NCI-H345 (cell line): ENCODE measurements at regions not wholly inside any gene's neighbourhood (a gene's known extent, or its start where the extent isn't known, plus 50 kb on each side); places are given as distances from the start of the nearest gene placed in this dataset.

Experiments
- DNase-seq: peaks from one replicate; lab custom pipeline; 2025; lab: John Stamatoyannopoulos, UW

DNA sequence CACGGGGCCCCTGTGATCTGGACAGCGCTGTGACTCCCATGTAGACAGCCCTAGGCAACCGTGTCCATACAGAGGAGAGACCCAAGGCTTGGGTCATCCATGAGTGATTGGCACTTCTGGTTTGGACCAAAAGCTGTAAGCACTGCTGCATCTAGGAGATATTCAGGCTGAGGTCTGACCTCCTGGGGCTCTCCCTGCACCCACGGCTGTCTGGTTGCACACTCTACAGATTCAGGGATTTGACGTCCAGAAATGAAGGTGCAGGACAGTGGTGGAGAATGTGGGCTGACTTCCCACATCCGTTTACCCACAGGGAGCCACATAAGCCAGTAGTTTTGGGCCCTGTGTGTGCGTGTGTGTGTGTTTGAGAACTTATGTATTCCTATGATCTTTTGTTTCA, 76.2 kb upstream of the ARHGEF7 start:
- no peak for DNase-seq

DNA sequence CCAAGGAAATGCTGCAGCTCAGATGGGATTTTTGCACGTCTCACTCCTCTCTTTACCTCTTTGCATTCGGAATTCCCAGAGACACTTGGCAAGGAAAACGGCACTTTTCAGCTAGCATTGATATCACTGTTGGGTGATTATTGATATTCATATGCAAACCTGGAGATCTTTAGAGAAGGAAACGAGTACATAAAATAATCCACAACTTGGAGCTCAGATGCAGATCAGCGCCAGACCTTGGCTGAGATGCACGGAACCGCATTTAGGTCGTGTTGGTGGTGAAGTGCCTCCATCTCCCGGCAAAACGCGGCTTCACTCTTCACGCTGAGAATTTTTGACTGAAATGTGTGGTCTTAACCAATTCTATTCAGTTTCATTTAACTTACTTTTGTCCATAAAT, 77.2 kb upstream of the ARHGEF7 start:
- no peak for DNase-seq

DNA sequence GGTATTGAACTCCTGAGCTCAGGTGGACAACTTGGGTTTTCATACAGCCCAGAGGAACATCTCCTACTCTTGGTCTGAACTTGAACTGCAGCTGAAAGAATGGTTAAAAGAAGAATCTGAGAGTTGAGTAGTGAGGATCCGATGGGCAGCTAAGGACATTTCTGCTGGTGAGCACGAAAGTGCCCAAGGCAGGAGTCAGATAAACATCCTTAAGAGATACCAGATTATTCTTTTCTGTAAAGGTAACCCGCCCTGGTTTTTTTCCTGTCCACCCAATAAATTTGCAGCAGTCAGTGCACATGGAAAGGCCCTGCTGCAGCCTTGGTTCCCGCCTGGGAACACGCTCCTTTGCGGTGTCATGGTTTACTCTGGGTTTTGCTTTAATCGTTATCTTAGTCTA, 78.4 kb upstream of the ARHGEF7 start:
- DNase-seq: no peak

DNA sequence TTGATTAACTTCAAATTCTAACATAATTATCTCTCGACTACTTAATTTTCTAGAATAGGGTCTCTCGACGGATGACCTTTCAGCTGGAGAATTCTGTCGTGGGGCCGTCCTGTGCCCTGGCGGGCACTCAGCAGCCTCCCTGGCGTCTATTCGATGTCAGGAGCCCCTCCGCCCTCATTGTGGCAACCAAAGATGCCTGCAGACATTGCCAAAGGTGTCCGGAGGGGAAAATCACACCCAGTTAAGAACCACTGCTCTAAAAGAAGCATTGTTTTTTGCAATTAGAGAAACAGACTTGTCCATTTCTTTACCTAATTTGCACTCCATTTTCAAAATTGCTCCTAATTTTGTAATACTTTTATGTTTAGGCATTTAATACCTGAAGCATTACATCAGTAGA, 79.2 kb upstream of the ARHGEF7 start:
- no peak for DNase-seq

DNA sequence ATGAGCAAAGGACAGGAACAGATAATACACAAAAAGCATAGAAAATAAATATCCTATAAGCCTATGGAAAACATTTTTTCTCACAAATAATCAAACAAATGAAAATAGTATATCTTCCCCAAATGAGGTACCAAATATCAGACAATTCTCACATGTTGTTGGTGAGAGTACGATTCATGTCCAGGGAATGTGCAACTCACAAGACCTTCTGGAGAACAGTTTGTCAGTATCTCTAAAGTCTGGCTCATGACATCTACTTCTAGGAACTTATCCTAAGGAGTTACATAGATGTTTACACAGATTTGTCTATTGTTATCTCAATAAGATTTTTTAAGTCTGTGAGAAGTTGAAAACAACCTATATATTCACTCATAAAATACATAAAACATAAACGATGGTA, 80.3 kb upstream of the ARHGEF7 start:
- no peak for DNase-seq

DNA sequence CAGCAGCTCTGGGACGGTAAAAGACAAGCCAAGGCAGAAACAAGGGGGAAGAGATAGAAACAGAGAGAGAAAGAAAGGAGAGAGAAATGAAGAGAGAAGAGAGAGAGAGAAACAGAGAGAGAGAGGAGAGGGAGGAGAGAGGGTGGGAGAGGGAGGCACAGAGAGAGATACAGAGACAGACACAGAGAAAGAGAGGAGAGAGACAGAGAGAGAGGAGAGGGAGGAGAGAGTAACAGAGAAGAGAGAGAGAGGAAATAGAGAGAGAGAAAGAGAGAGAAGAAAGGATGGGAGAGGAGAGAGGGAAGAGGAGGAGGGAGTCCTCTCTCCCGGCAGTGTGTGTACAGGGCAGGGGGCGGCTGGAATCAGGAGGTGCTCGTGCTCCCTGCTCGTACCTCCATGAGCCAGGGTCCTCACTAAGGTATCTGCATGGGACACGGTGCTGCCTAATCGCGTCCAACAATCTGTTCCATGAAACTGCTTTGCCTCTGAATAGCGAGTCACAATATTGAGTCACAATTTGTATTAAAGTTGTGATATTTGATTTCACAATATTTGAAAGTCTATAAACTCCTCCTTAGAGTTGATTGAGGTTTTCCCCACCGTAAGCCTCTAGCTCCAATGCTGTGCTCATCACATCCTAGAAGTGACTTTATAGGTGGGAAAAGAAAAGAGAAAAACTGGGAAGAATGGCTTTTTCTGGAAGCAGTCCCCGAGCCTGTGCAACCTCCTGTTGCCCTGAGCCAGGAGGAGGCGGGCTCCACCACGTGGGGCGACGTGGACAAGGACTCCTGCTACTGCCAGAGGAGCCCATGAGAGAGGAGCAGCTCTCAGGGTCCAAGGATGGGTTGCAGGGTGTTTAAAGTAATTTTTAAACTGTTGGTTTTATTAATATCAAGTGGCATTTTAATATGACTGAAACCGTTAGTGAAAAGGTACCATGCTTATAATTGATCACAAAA, 81.7 kb upstream of the ARHGEF7 start:
- no peak for DNase-seq

DNA sequence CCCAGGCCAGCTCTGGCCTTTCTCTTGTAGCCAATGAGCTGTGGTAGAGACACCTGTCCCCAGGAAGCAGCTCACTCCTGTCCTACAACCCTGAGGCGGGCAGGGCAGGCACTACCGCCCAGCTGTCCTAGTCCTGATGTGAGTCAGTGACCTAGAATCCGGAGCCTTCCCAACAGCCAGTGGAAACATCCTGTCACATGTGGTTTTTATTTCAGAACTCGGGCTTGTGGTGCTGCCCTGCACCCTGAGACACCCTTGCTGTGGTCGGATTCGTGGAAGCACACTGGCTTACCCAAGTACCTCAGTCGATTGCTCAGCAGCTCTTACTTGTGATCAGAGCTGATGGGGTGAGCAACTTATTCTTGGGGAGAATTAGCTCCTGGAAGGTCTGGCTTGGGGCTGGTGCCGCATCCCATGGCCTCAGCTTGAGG, 83.6 kb upstream of the ARHGEF7 start:
- DNase-seq: no peak

DNA sequence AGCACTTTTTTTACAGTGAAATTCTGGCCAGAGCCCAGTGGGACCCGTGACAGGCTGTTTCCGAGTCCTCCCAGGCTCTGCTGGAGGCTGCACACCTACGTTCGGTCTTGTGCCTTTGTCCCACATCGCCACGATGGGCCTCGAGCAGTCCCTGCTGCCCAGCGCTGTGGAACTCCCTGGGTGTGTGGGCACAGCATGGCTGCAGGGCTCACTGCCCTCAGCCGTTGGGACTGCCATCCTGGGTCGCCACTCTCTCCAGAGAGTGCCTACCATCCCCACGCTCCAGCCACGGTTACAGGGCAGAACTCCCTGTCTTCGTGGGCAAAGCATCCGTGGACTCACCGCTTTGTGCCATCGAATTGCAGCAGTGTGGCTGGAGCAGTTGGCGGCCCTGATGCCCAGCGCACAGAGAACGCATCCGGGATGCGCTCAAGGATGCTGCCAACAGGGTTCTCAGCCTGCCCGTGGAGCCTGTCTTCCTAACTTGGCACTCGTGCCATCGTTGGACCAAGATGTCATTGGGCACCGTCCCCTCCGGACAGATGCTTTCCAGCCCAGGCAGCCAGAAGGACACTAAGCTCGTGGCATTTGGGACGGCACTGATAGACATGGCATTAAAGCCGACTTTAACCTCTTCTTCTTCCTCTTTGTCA, 85.0 kb upstream of the ARHGEF7 start:
- no peak for DNase-seq

DNA sequence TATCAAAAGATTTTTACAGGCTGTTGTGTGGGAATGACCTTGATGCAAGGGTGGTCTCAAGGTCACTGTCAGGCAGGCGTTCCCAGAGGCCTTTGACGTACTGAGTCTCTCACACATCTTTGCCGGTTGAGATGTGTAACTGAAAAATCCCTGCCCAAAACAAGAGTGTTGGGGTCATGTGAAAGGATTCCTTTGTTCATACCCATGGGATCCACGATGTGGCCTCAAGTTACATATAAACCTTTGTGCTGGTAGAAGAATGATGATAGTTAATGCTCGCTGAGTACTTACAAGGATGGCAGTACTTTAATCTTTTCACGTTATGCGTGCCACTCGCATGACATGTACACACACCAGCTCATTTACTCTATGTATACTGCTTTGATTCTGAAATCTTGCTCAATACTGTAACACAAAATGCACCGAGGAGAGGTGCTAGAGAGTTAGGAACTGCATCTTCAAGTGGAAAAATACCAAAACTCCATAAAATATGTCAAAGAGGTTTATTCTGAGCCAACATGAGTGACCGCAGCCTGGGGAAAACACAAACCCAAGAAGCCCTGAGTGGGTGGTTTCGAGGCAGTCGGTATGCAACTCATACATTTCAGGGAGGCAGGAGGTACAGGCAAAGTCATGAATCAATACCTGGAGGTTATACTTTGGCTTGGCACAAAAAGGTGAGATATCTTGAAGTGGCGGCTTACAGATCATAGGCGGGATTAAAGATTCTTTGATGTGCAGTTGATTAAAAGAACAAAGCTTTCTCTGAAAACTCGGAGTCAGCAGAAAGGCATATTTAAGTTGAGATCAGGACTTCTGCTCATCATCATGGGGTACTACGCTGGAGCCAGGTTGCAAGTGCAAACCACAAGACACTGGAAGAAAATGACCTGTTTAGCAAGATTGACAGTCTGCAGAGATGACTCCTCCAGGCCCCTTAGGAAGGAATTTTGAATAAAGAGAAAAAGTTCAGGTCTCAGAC, 87.4 kb upstream of the ARHGEF7 start:
- no peak for DNase-seq

DNA sequence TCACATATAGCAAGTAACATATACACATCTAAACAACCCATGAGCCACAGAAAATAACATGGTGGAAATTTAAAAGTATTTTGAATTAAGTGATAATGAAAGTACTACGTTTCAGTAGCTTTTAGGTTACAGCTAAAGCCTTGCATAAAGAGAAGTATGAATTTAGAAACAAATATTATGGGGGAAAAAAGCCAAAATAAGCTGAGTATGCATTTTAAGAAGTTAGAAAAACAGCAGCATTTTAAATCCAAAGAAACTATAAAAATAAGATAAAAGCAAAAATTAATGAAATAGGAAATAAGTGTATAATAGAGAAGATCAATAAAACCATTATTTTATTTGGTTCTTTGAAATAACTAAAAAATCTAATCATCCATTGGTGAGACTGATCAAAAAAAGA, 89.8 kb upstream of the ARHGEF7 start:
- no peak for DNase-seq

DNA sequence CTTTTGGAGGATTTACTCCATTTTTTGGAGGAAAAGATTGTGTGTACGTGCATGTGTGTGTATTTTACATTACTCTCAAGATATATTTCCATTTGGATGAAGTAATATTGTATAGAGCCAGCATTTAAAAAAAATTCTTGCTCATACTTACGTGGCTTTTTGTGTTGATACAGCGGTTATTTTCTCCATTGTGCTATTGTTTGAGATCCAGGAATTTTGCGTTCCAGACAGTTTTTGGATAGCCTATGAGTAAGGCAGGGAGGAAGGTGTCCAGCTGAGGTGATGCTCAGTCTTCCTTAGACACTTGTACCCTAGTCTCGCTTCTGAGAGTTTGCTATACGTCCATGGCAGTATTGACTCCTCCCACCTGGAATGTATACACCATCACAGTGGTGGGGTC, 92.2 kb upstream of the ARHGEF7 start:
- DNase-seq: no peak

DNA sequence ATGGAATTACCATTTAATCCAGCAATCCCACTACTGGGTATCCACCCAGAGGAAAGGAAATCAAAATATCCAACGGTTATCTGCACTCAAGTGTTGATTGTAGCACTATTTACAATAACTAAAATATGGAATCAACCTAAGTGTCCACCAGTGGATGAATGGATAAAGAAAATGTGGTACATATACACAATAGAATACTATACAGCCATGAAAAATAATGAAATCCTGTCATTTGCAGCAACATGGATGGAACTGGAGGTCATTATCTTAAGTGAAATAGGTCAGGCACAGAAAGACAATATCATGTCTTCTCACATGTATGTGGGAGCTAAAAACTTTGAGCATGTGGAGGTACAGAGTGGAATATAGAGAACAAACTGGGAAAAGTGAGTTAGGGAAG, 92.9 kb upstream of the ARHGEF7 start:
- no peak for DNase-seq

DNA sequence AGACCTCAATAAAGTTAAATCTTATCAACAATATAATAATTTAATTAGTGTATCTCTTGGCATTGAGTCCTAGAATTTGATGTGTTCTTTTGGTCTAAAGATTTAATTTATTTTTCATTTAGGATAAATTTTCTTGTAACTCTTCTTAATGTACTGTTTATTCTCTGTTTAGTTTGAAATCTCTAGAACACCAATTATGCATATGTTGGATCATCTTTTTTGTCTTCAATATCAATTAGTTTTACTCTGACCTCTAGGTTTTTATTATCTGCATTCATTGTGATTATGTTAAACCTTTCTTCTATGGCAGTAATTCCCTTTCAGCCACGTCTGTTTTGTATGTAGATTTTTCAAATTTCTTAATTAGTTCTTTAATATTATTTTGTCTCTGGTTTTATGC, 93.8 kb upstream of the ARHGEF7 start:
- DNase-seq: no peak

DNA sequence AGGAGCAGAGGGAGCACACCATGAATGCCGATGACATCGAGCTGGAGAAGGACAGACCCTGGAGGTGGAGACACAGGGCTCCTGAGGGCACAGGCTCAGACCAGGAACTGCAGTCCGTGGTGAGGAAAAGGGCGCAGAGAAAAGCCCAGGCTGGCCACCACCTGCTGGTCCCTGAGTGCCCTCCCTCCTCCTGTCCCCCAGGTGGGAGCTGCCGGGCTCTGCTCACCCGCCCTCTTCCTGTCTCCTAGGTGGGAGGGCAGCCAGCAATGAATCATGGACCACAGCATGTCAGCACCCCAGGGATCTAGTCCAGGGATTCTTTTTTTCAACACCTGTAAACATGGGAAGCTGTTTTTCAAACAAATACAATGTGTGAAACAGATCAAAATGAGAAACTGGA, 94.6 kb upstream of the ARHGEF7 start:
- no peak for DNase-seq

DNA sequence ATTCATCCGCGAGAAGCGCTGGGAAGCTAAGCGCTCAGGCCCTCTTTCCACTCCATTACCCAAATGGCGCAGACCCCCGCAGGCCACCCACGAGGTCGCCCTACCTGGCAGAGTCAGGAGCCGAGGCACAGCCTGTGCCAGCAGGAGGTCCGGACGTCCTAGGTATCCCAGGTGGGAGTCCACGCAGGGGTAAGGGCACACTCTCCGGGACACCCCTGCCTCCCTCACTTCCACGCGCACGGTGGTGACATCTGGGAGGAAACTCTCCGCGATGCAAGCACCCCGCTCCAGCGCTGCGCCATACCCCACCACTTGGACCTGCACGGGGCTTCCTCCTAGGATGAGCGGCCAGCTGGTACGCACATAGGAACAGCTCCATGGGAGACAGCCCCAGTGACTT, 95.1 kb upstream of the ARHGEF7 start:
- DNase-seq: no peak

DNA sequence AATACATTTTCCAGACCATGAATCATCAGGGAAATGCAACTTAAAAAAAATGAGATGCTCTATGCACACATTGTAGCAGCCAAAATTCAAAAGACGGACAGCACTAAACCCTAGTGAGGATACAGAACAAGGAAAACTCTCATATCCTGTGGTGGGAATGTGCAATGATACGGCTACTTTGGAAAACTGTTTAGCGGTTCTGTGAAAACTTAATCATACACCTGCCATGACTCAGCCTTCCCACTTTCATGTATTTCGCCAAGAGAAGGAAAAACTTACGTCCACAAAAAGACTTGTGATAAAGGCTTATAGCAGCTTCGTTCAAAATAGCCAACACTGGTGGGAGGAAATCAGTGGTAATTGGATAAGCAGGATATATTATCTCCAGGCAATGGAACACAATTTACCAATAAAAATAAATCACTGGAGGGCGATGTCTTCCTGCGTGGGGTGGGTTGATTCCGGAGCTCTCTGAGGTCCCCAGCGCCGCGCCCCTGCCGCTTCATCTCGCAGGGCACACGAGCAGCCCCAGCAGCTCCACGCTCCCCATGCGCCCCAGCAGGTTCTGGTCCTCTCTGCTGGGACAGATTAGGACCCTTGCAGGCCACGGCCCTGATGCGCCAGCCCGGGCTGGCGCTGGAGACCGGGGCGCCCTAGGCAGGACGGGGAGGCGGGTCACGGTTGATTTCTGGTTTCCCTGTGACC, 97.2 kb upstream of the ARHGEF7 start:
- no peak for DNase-seq

DNA sequence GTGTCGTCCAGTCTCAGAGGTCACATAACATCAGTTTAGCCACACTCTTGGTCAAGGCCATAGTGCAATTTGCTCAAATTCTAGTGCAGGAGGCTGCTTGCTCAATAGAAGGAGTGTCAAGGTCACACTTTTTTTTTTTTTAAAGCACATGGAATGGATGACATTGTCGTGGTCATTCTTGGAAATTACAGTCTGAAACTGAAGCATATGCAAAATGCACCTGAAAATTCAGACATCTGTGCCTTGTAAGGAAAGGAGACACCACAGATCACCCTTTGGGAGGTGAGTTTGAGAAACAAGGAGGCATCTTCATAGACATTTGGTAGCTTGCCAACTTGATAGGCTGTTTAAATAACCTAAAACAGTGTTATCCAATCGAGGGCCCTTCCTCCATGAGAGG, 98.3 kb upstream of the ANKRD10 start:
- no peak for DNase-seq

DNA sequence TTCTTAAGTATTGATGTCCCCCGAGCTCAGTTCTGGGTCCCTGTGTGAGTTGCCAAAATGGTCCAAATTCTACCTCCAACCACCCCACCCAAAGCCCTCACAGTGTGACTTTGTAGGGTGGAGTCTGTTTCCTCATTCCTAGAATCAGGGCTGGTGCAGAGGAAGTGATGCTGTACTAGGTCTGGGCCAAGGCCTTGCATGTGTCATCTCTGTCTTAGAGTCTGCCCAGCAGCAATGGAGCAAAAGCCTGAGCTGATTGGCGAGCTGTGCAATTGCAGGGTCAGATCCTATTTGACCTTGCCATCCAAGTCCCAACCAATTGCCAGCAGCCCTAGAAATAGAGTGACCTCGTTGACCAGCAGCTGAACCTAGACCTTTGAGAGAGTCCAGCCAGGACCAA, 97.0 kb upstream of the ANKRD10 start:
- DNase-seq: no peak

DNA sequence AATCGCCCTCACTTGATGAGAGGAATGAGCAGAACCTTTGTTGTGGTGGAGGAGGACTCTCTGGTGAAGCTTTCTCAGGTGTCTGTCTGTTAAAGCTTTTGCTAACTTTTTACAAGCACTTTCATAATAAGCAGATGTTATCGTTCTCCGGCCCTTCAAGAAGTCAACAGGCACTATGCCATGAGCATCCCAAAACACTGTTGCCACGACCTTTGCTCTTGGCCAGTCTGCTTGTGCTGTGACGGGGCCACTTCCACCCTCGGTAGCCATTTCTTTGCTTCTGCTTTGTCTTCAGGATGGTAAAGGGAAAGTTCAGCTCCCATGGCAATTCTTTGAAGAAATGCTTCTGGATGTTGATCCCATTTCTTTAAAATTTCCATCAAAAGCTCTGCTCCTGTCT, 93.5 kb upstream of the ANKRD10 start:
- DNase-seq: no peak

DNA sequence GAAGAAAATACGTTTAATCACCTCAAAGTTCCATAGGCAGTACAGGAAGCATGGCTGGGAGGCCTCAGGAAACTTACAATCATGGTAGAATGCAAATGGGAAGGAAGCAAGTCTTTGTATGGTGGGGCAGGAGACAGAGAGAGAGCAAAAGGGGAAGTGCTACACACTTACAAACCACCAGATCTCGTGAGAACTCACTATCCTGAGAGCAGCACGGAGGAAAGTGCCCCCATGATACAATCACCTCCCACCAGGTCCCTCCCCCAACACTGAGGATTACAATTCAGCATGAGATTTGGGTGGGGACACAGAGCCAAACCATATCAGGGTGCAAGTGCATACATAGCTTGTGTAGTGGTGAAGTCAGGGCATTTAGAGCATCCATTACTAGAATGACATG, 92.3 kb upstream of the ANKRD10 start:
- DNase-seq: no peak

DNA sequence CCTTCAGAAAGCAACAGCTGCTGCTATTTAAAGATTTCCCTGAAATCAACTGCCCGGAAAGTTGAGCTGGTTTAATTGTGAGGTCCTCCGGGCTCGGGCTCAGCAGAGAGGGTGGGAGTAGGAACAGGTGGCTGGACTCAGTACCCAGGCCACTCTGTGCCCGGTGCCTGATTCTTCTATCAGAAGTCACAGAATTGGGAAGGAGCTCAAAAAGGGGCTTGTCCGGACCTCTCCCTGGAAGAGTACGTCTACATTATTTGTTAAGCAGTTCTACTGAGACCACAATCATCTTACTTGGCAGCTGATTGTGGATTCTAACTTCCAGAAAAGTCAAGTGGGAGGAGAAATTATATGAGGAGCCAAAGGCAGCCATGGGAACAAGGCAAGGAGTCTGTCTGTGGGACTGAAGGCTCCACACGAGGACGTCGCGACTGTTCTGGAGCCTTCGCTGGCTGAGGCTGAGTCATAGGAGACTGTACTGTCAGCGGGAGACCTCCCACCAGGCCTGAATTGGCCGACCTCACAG, 91.7 kb upstream of the ANKRD10 start:
- DNase-seq: no peak
